Neural cell (in vitro differentiated cells): ENCODE measurements at regions not wholly inside any gene's neighbourhood (a gene's known extent, or its start where the extent isn't known, plus 50 kb on each side); places are given as distances from the start of the nearest gene placed in this dataset.

Experiments used
- H2AFZ ChIP-seq: fragments of 200-600, 300-800 bp; sonication (generic), shearing (Covaris generic); 2 replicates; pipeline ENCODE4 v1.6.0; 2014; ENCODE audit warnings: low read depth, mild to moderate bottlenecking, antibody characterized with exemption, low read length, moderate library complexity
- H3F3A ChIP-seq: fragments of 200-600 bp; shearing (Covaris generic); 2 replicates; pipeline ENCODE4 v1.6.1; 2016; ENCODE audit warnings: mild to moderate bottlenecking, moderate library complexity, mixed read lengths, antibody characterized with exemption, low read length; ENCODE audit not compliant: insufficient read depth, poor library complexity, severe bottlenecking
- H3K27ac ChIP-seq: fragments of 200-600, 300-800 bp; sonication (generic), shearing (Covaris generic); 2 replicates; pipeline ENCODE4 v1.5.1; 2014; ENCODE audit warnings: mild to moderate bottlenecking, low read length, moderate library complexity
- H3K27me3 ChIP-seq: fragments of 300-800, 200-600 bp; sonication (generic), shearing (Covaris generic); 2 replicates; pipeline ENCODE4 v1.6.0; 2014; ENCODE audit warnings: mild to moderate bottlenecking, low read depth, low read length, moderate library complexity; ENCODE audit not compliant: insufficient read depth
- H3K36me3 ChIP-seq: fragments of 300-800, 200-600 bp; sonication (generic), shearing (Covaris generic); 2 replicates; pipeline ENCODE4 v1.5.1; 2014; ENCODE audit warnings: mild to moderate bottlenecking, antibody characterized with exemption, low read length, moderate library complexity; ENCODE audit not compliant: insufficient read depth
- H3K4me2 ChIP-seq: fragments of 300-800, 200-600 bp; sonication (generic), shearing (Covaris generic); 2 replicates; pipeline ENCODE4 v1.6.0; 2014; ENCODE audit warnings: mild to moderate bottlenecking, low read length
- H3K4me3 ChIP-seq: fragments of 300-800, 200-600 bp; sonication (generic), shearing (Covaris generic); 2 replicates; pipeline ENCODE4 v1.5.1; 2014; ENCODE audit warnings: mild to moderate bottlenecking, low read length, moderate library complexity
- H3K79me2 ChIP-seq: fragments of 200-600 bp; shearing (Covaris generic); replicated peaks from 2 replicates; pipeline ENCODE4 v1.6.0; 2014; ENCODE audit warnings: mild to moderate bottlenecking, low read length, moderate library complexity; ENCODE audit not compliant: insufficient read depth
- H3K9ac ChIP-seq: fragments of 300-800, 200-600 bp; sonication (generic), shearing (Covaris generic); 2 replicates; pipeline ENCODE4 v1.6.1; 2016; ENCODE audit warnings: mild to moderate bottlenecking, low read length, mixed read lengths
- H3K9me2 ChIP-seq: fragments of 200-600 bp; shearing (Covaris generic); 2 replicates; pipeline ENCODE4 v1.6.1; 2016; ENCODE audit warnings: mild to moderate bottlenecking, low read length, mixed read lengths; ENCODE audit not compliant: insufficient read depth
- H3K9me3 ChIP-seq: fragments of 200-600, 300-800 bp; sonication (generic), shearing (Covaris generic); 2 replicates; pipeline ENCODE4 v1.6.1; 2016; ENCODE audit warnings: mild to moderate bottlenecking, mixed run types, low read length, moderate library complexity, mixed read lengths
- H4K20me1 ChIP-seq: fragments of 200-600 bp; shearing (Covaris generic); 2 replicates; pipeline ENCODE4 v1.6.1; 2016; ENCODE audit warnings: mild to moderate bottlenecking, mixed run types; ENCODE audit not compliant: insufficient read depth
- CTCF ChIP-seq: fragments of 450-650 bp; IDR thresholded peaks from 2 replicates; pipeline ENCODE4 v1.5.1; 2014; ENCODE audit warnings: antibody characterized with exemption, mild to moderate bottlenecking, moderate library complexity; ENCODE audit not compliant: poor library complexity, severe bottlenecking
- EP300 ChIP-seq: fragments of 450-650 bp; conservative IDR thresholded peaks from 2 replicates; pipeline ENCODE4 v1.6.1; 2014; ENCODE audit warnings: antibody characterized with exemption, mild to moderate bottlenecking, moderate library complexity; ENCODE audit not compliant: poor library complexity, severe bottlenecking
- EZH2 ChIP-seq: fragments of 200-600, 300-800 bp; shearing (Covaris generic), sonication (generic); IDR thresholded peaks from 2 replicates; pipeline ENCODE4 v1.6.1; 2014; ENCODE audit warnings: antibody characterized with exemption, low read length, borderline replicate concordance, mild to moderate bottlenecking; ENCODE audit not compliant: insufficient read depth, poor library complexity, severe bottlenecking
- MXI1 ChIP-seq: fragments of 450-650 bp; conservative IDR thresholded peaks from 2 replicates; pipeline ENCODE4 v1.6.1; 2014; ENCODE audit warnings: antibody characterized with exemption, mild to moderate bottlenecking; ENCODE audit not compliant: poor library complexity, severe bottlenecking
- POLR2AphosphoS5 ChIP-seq: IDR thresholded peaks from 2 replicates; pipeline ENCODE4 v1.6.1; 2012
- RAD21 ChIP-seq: fragments of 450-650 bp; conservative IDR thresholded peaks from 2 replicates; pipeline ENCODE4 v1.6.1; 2014; ENCODE audit warnings: antibody characterized with exemption, mild to moderate bottlenecking, moderate library complexity
- REST ChIP-seq: IDR thresholded peaks from 2 replicates; pipeline ENCODE4 v1.6.1; 2012; ENCODE audit warnings: borderline replicate concordance
- SMC3 ChIP-seq: fragments of 450-650 bp; conservative IDR thresholded peaks from 2 replicates; pipeline ENCODE4 v1.6.1; 2014; ENCODE audit warnings: antibody characterized with exemption, mild to moderate bottlenecking, moderate library complexity; ENCODE audit not compliant: poor library complexity
- TAF1 ChIP-seq: IDR thresholded peaks from 2 replicates; pipeline ENCODE4 v1.6.1; 2012; ENCODE audit warnings: low read depth

- Histone ChIP-seq H3K4me3 (no peak overlapping the region), H3F3A (no peaks in the 10 kb centered on the region), H3K9me3 (no peaks in the 10 kb centered on the region), H3K9ac (no peak overlapping the region), H3K27me3 (no peaks in the 10 kb centered on the region), H4K20me1 (no peaks in the 10 kb centered on the region), H2AFZ (no peak overlapping the region), H3K36me3 (no peaks in the 10 kb centered on the region), H3K79me2 (no peaks in the 10 kb centered on the region), H3K9me2 (no peaks in the 10 kb centered on the region), H3K27ac (no peak overlapping the region), H3K4me2 (no peak overlapping the region)
- TF ChIP-seq REST (no peak), TAF1 (no peak), MXI1 (no peak), EP300 (no peak), RAD21 (no peak), CTCF (no peak), EZH2 (no peak), POLR2AphosphoS5 (no peak), SMC3 (no peak)
Observed at GRCh38 chr13:75132701-75133695, 349.0 kb downstream of the TBC1D4 start.

- no peaks in the 10 kb centered on the region for H3K9me3 ChIP-seq
- no peaks in the 10 kb centered on the region for H3K79me2 ChIP-seq
- no peak overlapping the region for H3K4me2 ChIP-seq
- no peaks in the 10 kb centered on the region for H3K9me2 ChIP-seq
- H3F3A ChIP-seq = no peaks in the 10 kb centered on the region
- H4K20me1 ChIP-seq = no peaks in the 10 kb centered on the region
- no peaks in the 10 kb centered on the region for H3K27me3 ChIP-seq
- no peak overlapping the region for H3K27ac ChIP-seq
- no peak overlapping the region for H3K9ac ChIP-seq
- no peak overlapping the region for H3K4me3 ChIP-seq
- no peak overlapping the region for H2AFZ ChIP-seq
- no peaks in the 10 kb centered on the region for H3K36me3 ChIP-seq
- TF ChIP-seq TAF1 (no peak), SMC3 (no peak), MXI1 (no peak), EP300 (no peak), REST (no peak), CTCF (no peak), EZH2 (no peak), RAD21 (no peak), POLR2AphosphoS5 (no peak)
Observed at GRCh38 chr13:75129331-75129730, 352.6 kb downstream of the TBC1D4 start.
